Pancreas (tissue), 10 donors: ENCODE measurements at regions not wholly inside any gene's neighbourhood (a gene's known extent, or its start where the extent isn't known, plus 50 kb on each side); places are given as distances from the start of the nearest gene placed in this dataset.
"Not testable (repeated sequence)": the region's sequence is repeated elsewhere in the genome, so short reads cannot be mapped to it uniquely, and the experiment has no call there.

ENCODE experiments used
- ATAC-seq, 4 donors: fragments of 200-7000 bp; cut with Tn5 transposase; one replicate each; pipeline versions ENCODE4 v1.8.0 to v1.9.1; 2020; ENCODE audit warnings: mild to moderate bottlenecking in 4 of 4, moderate library complexity in 4 of 4
- DNase-seq, 6 donors: peaks; one replicate each; pipeline ENCODE4 v3.0.0-alpha.2; 2020
- FAIRE-seq: peaks from 2 replicates; lab custom pipeline; 2012; peaks lifted over from hg19 to GRCh38; lab: Jason Lieb, UNC
- H3K27ac ChIP-seq, 4 donors: fragments of 200-600 bp; sonication (generic); 1 replicate in 3 of 4; 2 replicates in 1 of 4; pipeline versions ENCODE4 v1.5.0 to v1.8.0; 2020
- H3K27me3 ChIP-seq, 4 donors: fragments of 200-600 bp; one replicate each; pipeline ENCODE4 v1.8.0; 2021
- H3K36me3 ChIP-seq, 3 donors: fragments of 200-600 bp; sonication (generic) in 1 of 3; one replicate each; pipeline versions ENCODE4 v1.5.0 to v1.8.0; 2020 to 2021
- H3K4me1 ChIP-seq, 3 donors: fragments of 200-600 bp; one replicate each; pipeline ENCODE4 v1.8.0; 2021
- H3K4me3 ChIP-seq, 4 donors: fragments of 200-600 bp; sonication (generic) in 2 of 4; one replicate each; pipeline versions ENCODE4 v1.5.0 to v1.8.0; 2020 to 2021
- H3K9me3 ChIP-seq, 4 donors: fragments of 200-600 bp; one replicate each; pipeline ENCODE4 v1.8.0; 2021
- WGBS, 2 donors: extraction: QIAGEN DNeasy Blood & Tissue Kit; methylation state at CpG; one replicate each; pipeline ENCODE4 v1.1.7; 2013; 5-methylcytosine and 5-hydroxymethylcytosine counted together
- intact Hi-C, 3 donors: fragments of 100-400 bp; cut with DNase I; formaldehyde crosslinking; loops; one replicate each; pipeline versions ENCODE4 v1.11.1 to v1.14.2; 2022
- TF ChIP-seq, protein P1 (sequence below), 4 donors: fragments of 200-600 bp; sonication (generic) in 3 of 4; IDR thresholded peaks; one replicate each; pipeline versions ENCODE4 v1.5.0 to v1.8.0; 2021; ENCODE audit warnings: antibody characterized with exemption in 4 of 4
- donor health status: healthy with polysubstance abuse.
- donor health status: DM: no; HTN: no; CAD: no; lungs with moderate emphysema.
- donor health status: DM: no; HTN: no; CAD: no.
- donor health status: control.
- donor health status: control.
- donor health status: Bipolar disorder and iron deficiency.
- donor health status: DM: yes; HTN: yes; CAD: no.
- donor health status: DM: no; HTN: no; CAD: no.
- donor health status: DM: no; HTN: no; CAD: no.
- donor health status: DM: yes; HTN: yes; CAD: no.

DNA sequence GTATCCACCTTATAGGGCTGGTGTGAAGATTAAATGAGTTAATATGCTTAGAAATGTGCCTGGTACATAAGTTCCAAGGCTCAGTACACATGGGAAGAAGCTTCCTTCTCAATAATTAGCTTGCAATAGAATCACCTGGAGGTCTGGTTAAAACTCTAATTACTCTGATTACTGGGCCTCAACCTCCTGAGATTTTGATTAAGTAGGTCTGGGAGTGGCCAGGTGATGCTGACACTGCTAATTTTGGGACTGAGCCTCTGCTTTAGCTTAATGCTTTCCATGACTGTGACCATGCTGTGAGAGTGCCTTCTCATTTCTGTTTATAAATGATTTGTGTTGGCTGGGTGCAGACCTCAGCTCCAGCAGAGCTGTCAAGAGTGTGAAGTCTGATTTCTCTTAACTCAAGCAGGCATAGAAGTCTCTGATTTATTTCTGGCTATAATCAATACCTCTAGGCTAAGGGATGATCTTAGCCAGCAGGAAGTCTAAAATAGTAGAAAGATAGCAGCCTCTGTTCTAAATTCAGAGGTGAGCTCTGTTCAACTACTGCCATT lies 85.3 kb upstream of the ZNF608 start:
- Histone ChIP-seq H3K4me1 (no peaks in the 10 kb centered on the region), H3K27ac (no peak overlapping the region), H3K36me3 (no peaks in the 10 kb centered on the region), H3K4me3 (no peak overlapping the region), H3K27me3 (no peaks in the 10 kb centered on the region), H3K9me3 (no peaks in the 10 kb centered on the region)
- no peak for ATAC-seq
- intact Hi-C loops: no loop called here
- FAIRE-seq: no peak
- TF ChIP-seq, protein P1, sequence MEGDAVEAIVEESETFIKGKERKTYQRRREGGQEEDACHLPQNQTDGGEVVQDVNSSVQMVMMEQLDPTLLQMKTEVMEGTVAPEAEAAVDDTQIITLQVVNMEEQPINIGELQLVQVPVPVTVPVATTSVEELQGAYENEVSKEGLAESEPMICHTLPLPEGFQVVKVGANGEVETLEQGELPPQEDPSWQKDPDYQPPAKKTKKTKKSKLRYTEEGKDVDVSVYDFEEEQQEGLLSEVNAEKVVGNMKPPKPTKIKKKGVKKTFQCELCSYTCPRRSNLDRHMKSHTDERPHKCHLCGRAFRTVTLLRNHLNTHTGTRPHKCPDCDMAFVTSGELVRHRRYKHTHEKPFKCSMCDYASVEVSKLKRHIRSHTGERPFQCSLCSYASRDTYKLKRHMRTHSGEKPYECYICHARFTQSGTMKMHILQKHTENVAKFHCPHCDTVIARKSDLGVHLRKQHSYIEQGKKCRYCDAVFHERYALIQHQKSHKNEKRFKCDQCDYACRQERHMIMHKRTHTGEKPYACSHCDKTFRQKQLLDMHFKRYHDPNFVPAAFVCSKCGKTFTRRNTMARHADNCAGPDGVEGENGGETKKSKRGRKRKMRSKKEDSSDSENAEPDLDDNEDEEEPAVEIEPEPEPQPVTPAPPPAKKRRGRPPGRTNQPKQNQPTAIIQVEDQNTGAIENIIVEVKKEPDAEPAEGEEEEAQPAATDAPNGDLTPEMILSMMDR (IDR thresholded peaks at IDR 0.05): no peak
- DNase-seq: no peak

DNA sequence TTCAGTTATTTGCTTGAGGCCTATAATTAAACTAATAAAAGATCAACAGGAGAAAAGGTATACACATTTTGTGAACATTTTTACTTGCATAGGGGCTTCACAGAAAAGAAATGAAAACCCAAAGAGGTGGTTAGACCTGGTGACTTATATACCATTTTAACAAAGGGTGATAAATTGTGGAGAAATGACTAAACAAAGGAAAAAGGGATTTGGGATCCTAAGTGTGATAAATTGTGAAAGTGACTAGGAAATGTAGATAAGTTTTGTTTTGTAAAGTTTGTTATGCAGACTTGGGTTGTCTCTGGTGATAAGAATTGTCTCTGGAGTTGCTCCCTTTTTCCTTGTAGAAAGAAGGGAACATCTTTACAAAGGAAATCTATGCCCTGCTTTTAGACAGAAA lies 86.1 kb upstream of the ZNF608 start:
- DNase-seq: no peak
- no peaks in the 10 kb centered on the region for H3K4me1 ChIP-seq
- intact Hi-C loops: no loop called here
- no peak for FAIRE-seq
- H3K4me3 ChIP-seq: no peak overlapping the region
- TF ChIP-seq, protein P1 (IDR thresholded peaks at IDR 0.05): no peak
- no peak for ATAC-seq
- no peaks in the 10 kb centered on the region for H3K27me3 ChIP-seq
- no peaks in the 10 kb centered on the region for H3K36me3 ChIP-seq
- no peak overlapping the region for H3K27ac ChIP-seq
- H3K9me3 ChIP-seq: no peaks in the 10 kb centered on the region

GRCh38 chr5:124836314-124836713 lies 89.9 kb upstream of the ZNF608 start:
- H3K27ac ChIP-seq, H3K36me3 ChIP-seq, H3K9me3 ChIP-seq, FAIRE-seq, H3K4me3 ChIP-seq, DNase-seq, intact Hi-C loops, H3K4me1 ChIP-seq, H3K27me3 ChIP-seq, ATAC-seq: not testable (repeated sequence)
- 85 to 93% methylated on average over 2 of the region's 2 CpGs for WGBS, 2 donors

DNA sequence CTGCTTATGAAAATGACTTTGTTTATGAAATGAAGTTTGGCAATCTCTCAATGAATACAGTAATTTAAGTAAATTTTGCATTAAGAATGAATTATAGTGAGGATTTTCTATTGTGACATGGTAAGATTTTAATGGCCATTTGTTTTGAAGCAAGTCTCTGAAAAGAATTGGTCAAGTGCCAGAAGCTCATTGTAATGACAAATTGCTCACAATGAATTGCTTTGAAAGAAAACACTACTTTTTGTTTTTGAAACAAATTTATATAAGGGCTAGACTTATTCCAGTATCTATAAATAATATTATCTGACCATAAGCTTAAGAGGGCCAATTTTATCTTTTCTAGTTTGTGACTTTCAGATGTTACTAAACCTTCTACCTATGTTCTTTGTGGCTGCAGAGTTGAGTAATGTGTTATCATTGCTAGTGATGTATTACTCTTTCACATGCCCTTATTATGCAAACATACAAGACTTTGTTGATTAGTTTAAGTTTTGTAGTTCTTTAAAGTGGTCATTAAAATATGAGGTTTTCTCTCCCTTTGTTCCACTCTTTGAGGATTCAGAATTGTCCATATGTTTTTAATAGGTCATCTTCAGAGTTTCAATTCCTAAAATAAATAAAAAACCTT lies 93.0 kb upstream of the ZNF608 start:
- FAIRE-seq: no peak
- intact Hi-C loops: no loop called here
- H3K4me1 ChIP-seq: no peaks in the 10 kb centered on the region
- TF ChIP-seq, protein P1 (IDR thresholded peaks at IDR 0.05): no peak
- ATAC-seq: no peak
- DNase-seq: no peak
- no peak overlapping the region for H3K27ac ChIP-seq
- H3K4me3 ChIP-seq: no peak overlapping the region
- H3K9me3 ChIP-seq: no peaks in the 10 kb centered on the region
- no peaks in the 10 kb centered on the region for H3K27me3 ChIP-seq
- H3K36me3 ChIP-seq: no peaks in the 10 kb centered on the region

DNA sequence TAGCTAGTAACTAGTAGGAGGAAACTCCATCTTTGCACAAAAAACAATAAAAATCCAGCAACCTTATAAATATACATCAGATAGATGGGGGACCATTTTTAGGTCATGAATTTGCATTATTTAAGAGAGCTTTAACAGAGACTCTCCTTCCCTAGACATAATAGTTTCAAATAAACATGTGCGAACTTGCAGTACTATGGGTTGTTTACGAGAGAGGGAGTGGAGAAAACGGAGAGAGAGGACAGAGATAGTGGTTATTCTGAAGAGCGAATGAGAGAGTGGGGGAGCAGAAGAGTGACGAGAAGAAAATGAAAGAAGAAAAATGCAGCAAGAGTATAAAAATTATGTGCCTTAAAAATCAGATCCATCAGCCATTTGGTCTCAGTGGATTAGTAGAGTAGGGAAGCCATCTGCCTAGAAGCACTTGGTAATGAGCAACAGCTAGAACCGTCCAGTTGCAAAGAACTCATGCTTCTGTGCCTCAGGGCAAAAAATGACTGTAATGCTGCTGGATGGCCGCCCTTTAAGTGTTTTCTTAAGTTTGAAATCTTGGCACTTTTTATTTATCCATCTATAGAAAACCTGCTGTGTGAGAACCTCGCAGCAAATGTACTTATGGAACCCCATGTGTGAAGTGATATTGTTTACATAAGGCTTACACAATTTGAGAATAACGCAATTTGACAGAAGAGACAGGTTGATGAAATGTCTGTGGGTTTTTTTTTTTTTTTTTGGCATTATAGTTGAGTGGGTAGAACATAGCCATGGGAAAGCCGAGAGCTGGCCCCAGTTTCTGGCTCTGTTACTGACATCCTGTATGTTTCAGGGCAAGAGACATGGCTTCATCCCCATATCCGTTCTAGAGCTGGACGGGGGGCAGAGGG lies 95.6 kb upstream of the ZNF608 start:
- FAIRE-seq (no peak), DNase-seq (no peak), ATAC-seq (peak in 1 of 4 donors; percentile 23)
- Histone ChIP-seq H3K27me3 (no peaks in the 10 kb centered on the region), H3K9me3 (no peaks in the 10 kb centered on the region), H3K36me3 (no peaks in the 10 kb centered on the region), H3K27ac (no peak overlapping the region), H3K4me1 (no peaks in the 10 kb centered on the region), H3K4me3 (no peak overlapping the region)
- WGBS, 2 donors: 91 to 92% methylated on average over 12 of the region's 12 CpGs
- intact Hi-C loops: no loop called here
- TF ChIP-seq, protein P1 (IDR thresholded peaks at IDR 0.05): no peak
